Spleen (tissue), 11 donors: ENCODE measurements at regions not wholly inside any gene's neighbourhood (a gene's known extent, or its start where the extent isn't known, plus 50 kb on each side); places are given as distances from the start of the nearest gene placed in this dataset.

ENCODE experiments used
- DNase-seq: peaks from one replicate; pipeline ENCODE4 v3.0.0-alpha.2; 2020
- H3K27ac ChIP-seq, 8 donors: fragments of 200-600 bp; sonication (generic) in 7 of 8; 1 replicate in 4 of 8; 2 replicates in 4 of 8; pipeline versions ENCODE4 v1.5.0 to v1.8.0; 2016 to 2021; ENCODE audit warnings: inconsistent platforms in 4 of 8, mild to moderate bottlenecking in 4 of 8, moderate library complexity in 1 of 8
- H3K27me3 ChIP-seq, 7 donors: fragments of 200-600 bp; sonication (generic) in 6 of 7; replicated peaks in 1 of 7; 1 replicate in 4 of 7; 2 replicates in 3 of 7; pipeline versions ENCODE4 v1.5.0 to v1.8.0; 2016 to 2021; ENCODE audit warnings: inconsistent platforms in 3 of 7, mild to moderate bottlenecking in 1 of 7
- H3K36me3 ChIP-seq, 6 donors: fragments of 200-600 bp; sonication (generic) in 5 of 6; 1 replicate in 4 of 6; 2 replicates in 2 of 6; pipeline versions ENCODE4 v1.5.0 to v1.8.0; 2016 to 2021; ENCODE audit warnings: inconsistent platforms in 2 of 6
- H3K4me1 ChIP-seq, 6 donors: fragments of 200-600 bp; sonication (generic) in 5 of 6; 1 replicate in 3 of 6; 2 replicates in 3 of 6; pipeline versions ENCODE4 v1.5.0 to v1.8.0; 2016 to 2021; ENCODE audit warnings: inconsistent platforms in 3 of 6
- H3K4me3 ChIP-seq, 8 donors: fragments of 200-600 bp; sonication (generic) in 7 of 8; 1 replicate in 4 of 8; 2 replicates in 4 of 8; pipeline versions ENCODE4 v1.5.0 to v1.8.0; 2016 to 2021; ENCODE audit warnings: inconsistent platforms in 4 of 8, mild to moderate bottlenecking in 4 of 8, moderate library complexity in 2 of 8
- H3K9me3 ChIP-seq, 8 donors: fragments of 200-600 bp; sonication (generic) in 7 of 8; 1 replicate in 4 of 8; 2 replicates in 4 of 8; pipeline versions ENCODE4 v1.5.0 to v1.8.0; 2016 to 2021; ENCODE audit warnings: inconsistent platforms in 4 of 8
- CTCF ChIP-seq, 11 experiments: fragments of 200-600 bp in 7 of 11; fragments of 450-650 bp in 4 of 11; sonication (generic) in 4 of 11; IDR thresholded peaks in 8 of 11; conservative IDR thresholded peaks in 3 of 11; 1 replicate in 7 of 11; 2 replicates in 4 of 11; pipeline versions ENCODE4 v1.4.0 to v1.8.0; 2016 to 2021; ENCODE audit warnings: antibody characterized with exemption in 11 of 11, inconsistent platforms in 4 of 11, mild to moderate bottlenecking in 1 of 11
- POLR2A ChIP-seq, 3 donors: fragments of 450-650 bp; IDR thresholded peaks; one replicate each; pipeline ENCODE4 v1.5.1; 2017; ENCODE audit warnings: antibody characterized with exemption in 3 of 3, mild to moderate bottlenecking in 1 of 3
- POLR2AphosphoS5 ChIP-seq, 3 donors: sonication (generic); formaldehyde crosslinking; IDR thresholded peaks; one replicate each; pipeline ENCODE4 v1.5.1; 2017; ENCODE audit warnings: antibody characterized with exemption in 3 of 3
- WGBS, 5 donors: extraction: QIAGEN DNeasy Blood & Tissue Kit in 3 of 5; methylation state at CpG; one replicate each; pipeline versions ENCODE4 v1.1.5 to v1.1.7; 2013 to 2018; 5-methylcytosine and 5-hydroxymethylcytosine counted together
- intact Hi-C: fragments of 100-400 bp; cut with DNase I; formaldehyde crosslinking; loops from one replicate; pipeline ENCODE4 v1.15.0; 2023; ENCODE audit warnings: low total_unique reads
- microRNA-seq, 3 donors: library from miRNA; unstranded; fragments of <30 nt; microRNA quantifications; one replicate each; pipeline versions ENCODE4 to v1.1.0, GENCODE V29; 2019 to 2020
- small RNA-seq, 4 donors: library from RNA; depleted of rRNA; stranded (forward); fragments of <200 nt; gene quantifications; one replicate each; pipeline ENCODE3, GENCODE V24; 2016
- donor health status: healthy with polysubstance abuse.
- donor health status: DM: no; HTN: no; CAD: no; lungs with moderate emphysema.
- donor health status: DM: no; HTN: no; CAD: no.
- donor health status: Bipolar disorder and iron deficiency.
- donor health status: healthy.
- donor health status: DM: no; HTN: no; CAD: no.
- donor health status: DM: yes; HTN: yes; CAD: no.

GRCh38 chr1:37424523-37424922, 49.9 kb upstream of the ZC3H12A start:
- 56 to 76% (median 68%) methylated on average over 1 of the region's 1 CpG for WGBS, 5 donors
- TF ChIP-seq POLR2A (IDR thresholded peaks at IDR 0.05) (no peak), POLR2AphosphoS5 (IDR thresholded peaks at IDR 0.05) (no peak), CTCF (IDR thresholded peaks at IDR 0.05 in 8 of 11, conservative IDR thresholded peaks at IDR 0.05 in 3 of 11) (no peak)
- H3K36me3 ChIP-seq: no peaks in the 10 kb centered on the region
- no peaks in the 10 kb centered on the region for H3K9me3 ChIP-seq
- H3K4me3 ChIP-seq: no peak overlapping the region
- intact Hi-C loops: no loop called here
- no peak overlapping the region for H3K27ac ChIP-seq
- peaks cover 0 to 26% (median 0%) of the 10 kb centered on the region in 7 donors for H3K27me3 ChIP-seq
- no peaks in the 10 kb centered on the region for H3K4me1 ChIP-seq
- no peak for DNase-seq

Small RNA genes lying in the stretch of these regions (microRNA-seq; reads per million reads assigned to microRNA genes)
- gene MIR4255: 0 reads per million in 3 donors

Small RNA genes lying in the stretch of these regions (small RNA-seq; reads per million reads assigned to genes)
- gene MIR4255: 0 reads per million in 4 donors
- 0 to 0.08 (median 0) reads per million in 4 donors for gene RNA5SP43
- 0 reads per million in 4 donors for gene RNU6-636P
- 0 reads per million in 4 donors for gene RPS29P6
